B cell (primary cell): ENCODE measurements at regions not wholly inside any gene's neighbourhood (a gene's known extent, or its start where the extent isn't known, plus 50 kb on each side); places are given as distances from the start of the nearest gene placed in this dataset.

Experiments used
- ATAC-seq: fragments of 200-7000 bp; cut with Tn5 transposase; one replicate; pipeline ENCODE4 v1.10.0; 2021; ENCODE audit warnings: low read depth, mild to moderate bottlenecking, moderate number of reproducible peaks, moderate library complexity
- CTCF ChIA-PET: fragments of 350-600 bp; sonication (Branson Sonifier 250); formaldehyde crosslinking; loops from one replicate; lab custom pipeline; 2021; ENCODE audit warnings: antibody characterized with exemption, inconsistent platforms; lab: Charles Lee
- POLR2A ChIA-PET: fragments of 350-600 bp; sonication (Branson Sonifier 250); formaldehyde crosslinking; loops from one replicate; lab custom pipeline; 2021; ENCODE audit warnings: antibody characterized with exemption; lab: Charles Lee
- DNase-seq: peaks from one replicate; pipeline ENCODE4 v3.0.0; 2013
- H2AFZ ChIP-seq: 2 replicates; pipeline ENCODE4 v1.6.1; 2012; ENCODE audit warnings: mild to moderate bottlenecking, low read depth, low read length; ENCODE audit not compliant: insufficient read depth, poor library complexity, severe bottlenecking
- H3K27ac ChIP-seq, 2 donors: 1 replicate in 1 of 2; 2 replicates in 1 of 2; pipeline ENCODE4 v1.5.1; 2012 to 2013; ENCODE audit warnings: low read length in 2 of 2, mild to moderate bottlenecking in 2 of 2, moderate library complexity in 1 of 2
- H3K27me3 ChIP-seq, 4 experiments: fragments of 200-600 bp in 1 of 4; sonication (generic) in 1 of 4; replicated peaks in 1 of 4; 1 replicate in 2 of 4; 2 replicates in 2 of 4; pipeline versions ENCODE4 v1.6.1 to v1.7.0; 2013 to 2016; ENCODE audit warnings: low read length in 3 of 4, mild to moderate bottlenecking in 2 of 4, mixed read lengths in 1 of 4, moderate library complexity in 1 of 4; ENCODE audit not compliant: insufficient read depth in 4 of 4, control insufficient read depth in 3 of 4; ENCODE audit errors: control extremely low read depth in 1 of 4
- H3K36me3 ChIP-seq, 2 experiments: replicated peaks in 1 of 2; 1 replicate in 1 of 2; 2 replicates in 1 of 2; pipeline versions ENCODE4 v1.6.1 to v1.7.1; 2013; ENCODE audit warnings: low read length in 1 of 2; ENCODE audit not compliant: insufficient read depth in 2 of 2, control insufficient read depth in 1 of 2; ENCODE audit errors: control extremely low read depth in 1 of 2, extremely low read depth in 1 of 2
- H3K4me1 ChIP-seq, 2 donors: fragments of 200-600 bp in 1 of 2; sonication (generic) in 1 of 2; 1 replicate in 1 of 2; 2 replicates in 1 of 2; pipeline versions ENCODE4 v1.5.1 to v1.6.1; 2013 to 2017; ENCODE audit warnings: low read length in 2 of 2; ENCODE audit not compliant: control insufficient read depth in 2 of 2, insufficient read depth in 2 of 2
- H3K4me2 ChIP-seq: replicated peaks from 2 replicates; pipeline ENCODE3; 2012; ENCODE audit warnings: mild to moderate bottlenecking, low read depth, low read length; ENCODE audit not compliant: poor library complexity, severe bottlenecking
- H3K4me3 ChIP-seq, 5 experiments: fragments of 200-600 bp in 1 of 5; sonication (generic) in 1 of 5; 1 replicate in 3 of 5; 2 replicates in 2 of 5; pipeline versions ENCODE4 v1.5.1 to v1.7.0; 2011 to 2016; ENCODE audit warnings: low read length in 4 of 5, mild to moderate bottlenecking in 4 of 5, low read depth in 2 of 5, control low read depth in 1 of 5, moderate library complexity in 1 of 5; ENCODE audit not compliant: insufficient read depth in 1 of 5; ENCODE audit errors: control extremely low read depth in 1 of 5, extremely low read depth in 1 of 5
- H3K79me2 ChIP-seq: fragments of 200-600 bp; sonication (generic); one replicate; pipeline ENCODE4 v1.6.0; 2016; ENCODE audit warnings: low read length; ENCODE audit not compliant: control insufficient read depth, insufficient read depth
- H3K9ac ChIP-seq: fragments of 200-600 bp; sonication (generic); 2 replicates; pipeline ENCODE4 v1.6.1; 2017; ENCODE audit warnings: mild to moderate bottlenecking, low read length, moderate library complexity
- H3K9me3 ChIP-seq, 3 donors: one replicate each; pipeline versions ENCODE4 v1.6.1 to v1.7.1; 2013; ENCODE audit warnings: low read length in 2 of 3; ENCODE audit not compliant: control insufficient read depth in 2 of 3, insufficient read depth in 1 of 3; ENCODE audit errors: control extremely low read depth in 1 of 3
- H4K20me1 ChIP-seq: 2 replicates; pipeline ENCODE4 v1.6.0; 2012; ENCODE audit warnings: mild to moderate bottlenecking, low read length; ENCODE audit not compliant: insufficient read depth, control insufficient read depth, poor library complexity, severe bottlenecking
- H3K27ac Mint-ChIP-seq: one replicate; pipeline ENCODE4 v1.8.0; 2021; ENCODE audit warnings: mixed read lengths
- H3K27me3 Mint-ChIP-seq: one replicate; pipeline ENCODE4 v1.8.0; 2021; ENCODE audit warnings: mixed read lengths
- H3K4me1 Mint-ChIP-seq: one replicate; pipeline ENCODE4 v1.8.0; 2021; ENCODE audit warnings: mixed read lengths
- H3K4me3 Mint-ChIP-seq: one replicate; pipeline ENCODE4 v1.8.0; 2021; ENCODE audit warnings: mixed read lengths
- H3K9me3 Mint-ChIP-seq: one replicate; pipeline ENCODE4 v1.8.0; 2022; ENCODE audit warnings: mixed read lengths; ENCODE audit not compliant: insufficient read depth
- CTCF ChIP-seq: fragments of 200-600 bp; IDR thresholded peaks from one replicate; pipeline ENCODE4 v1.8.0; 2022; ENCODE audit warnings: antibody characterized with exemption, mild to moderate bottlenecking
- EZH2 ChIP-seq: IDR thresholded peaks from 2 replicates; pipeline ENCODE4 v1.6.1; 2012; ENCODE audit warnings: borderline replicate concordance, low read depth, mild to moderate bottlenecking, moderate library complexity, low read length; ENCODE audit not compliant: insufficient read depth, poor library complexity, severe bottlenecking
- WGBS: methylation state at CpG from one replicate; pipeline ENCODE4 v1.1.5; 2013; ENCODE audit warnings: missing lambda C conversion rate; ENCODE audit not compliant: insufficient coverage; 5-methylcytosine and 5-hydroxymethylcytosine counted together
- intact Hi-C: fragments of 100-400 bp; cut with micrococcal nuclease; formaldehyde crosslinking; loops from one replicate; pipeline ENCODE4 v1.10.0; 2022

- H3K4me3 ChIP-seq, result peak overlapping the region; percentile 67 to 92 (median 85)
- H3K9ac ChIP-seq, result peak overlapping the region; percentile 96
- Mint-ChIP-seq H3K27me3 (peaks cover 4% of the 10 kb centered on the region), H3K27ac (peak overlapping the region; percentile 100), H3K9me3 (no peaks in the 10 kb centered on the region), H3K4me1 (peaks cover 33% of the 10 kb centered on the region), H3K4me3 (peak overlapping the region; percentile 99)
- H3K36me3 ChIP-seq, result no peaks in the 10 kb centered on the region
- ATAC-seq (peak; percentile 62), DNase-seq (peak; percentile 88)
- no peaks in the 10 kb centered on the region for H4K20me1 ChIP-seq
- H3K27ac ChIP-seq, result peak overlapping the region; percentile 93 to 97
- WGBS, result under 1% methylated on average over 28 of the region's 33 CpGs
- H3K27me3 ChIP-seq, result no peaks in the 10 kb centered on the region
- intact Hi-C loops, result loop anchor here (1.0 to 2.0 kb wide), 12 partner anchors 37 to 1045 kb away; partner anchors contain the start of genes ANXA2R, HMGCS1, NNT and RIMOC1
- H3K9me3 ChIP-seq, result peaks cover 0 to 22% (median 6%) of the 10 kb centered on the region in 3 donors
- H2AFZ ChIP-seq, result peak overlapping the region; percentile 76
- peaks cover 6% of the 10 kb centered on the region for H3K79me2 ChIP-seq
- ChIA-PET POLR2A (interaction anchor here (0.6 to 5.6 kb wide), 17 partner anchors 37 to 653 kb away, joined by 3 to 123 read pairs (median 9); partner anchors contain the start of genes HMGCS1, NNT, TMEM267 and ZNF131), CTCF (interaction anchor here (0.8 to 6.5 kb wide), 17 partner anchors 34 to 534 kb away, joined by 3 to 72 read pairs (median 9); partner anchors contain the start of genes TMEM267 and ZNF131)
- H3K4me2 ChIP-seq, result peak overlapping the region; percentile 75
- TF ChIP-seq CTCF (peak; percentile 76), EZH2 (no peak)
- H3K4me1 ChIP-seq, result peaks cover 13 to 33% of the 10 kb centered on the region in 2 donors
These were observed 90.6 kb downstream of the ANXA2R start for GRCh38 chr5:42949348-42950115.
